Activated naive CD4-positive, alpha-beta T cell (primary cell): ENCODE measurements at regions not wholly inside any gene's neighbourhood (a gene's known extent, or its start where the extent isn't known, plus 50 kb on each side); places are given as distances from the start of the nearest gene placed in this dataset.
"Not testable (repeated sequence)": the region's sequence is repeated elsewhere in the genome, so short reads cannot be mapped to it uniquely, and the experiment has no call there.

Experiments
- DNase-seq, 4 experiments: peaks; one replicate each; lab custom pipeline; 2025; lab: John Stamatoyannopoulos, UW

DNA sequence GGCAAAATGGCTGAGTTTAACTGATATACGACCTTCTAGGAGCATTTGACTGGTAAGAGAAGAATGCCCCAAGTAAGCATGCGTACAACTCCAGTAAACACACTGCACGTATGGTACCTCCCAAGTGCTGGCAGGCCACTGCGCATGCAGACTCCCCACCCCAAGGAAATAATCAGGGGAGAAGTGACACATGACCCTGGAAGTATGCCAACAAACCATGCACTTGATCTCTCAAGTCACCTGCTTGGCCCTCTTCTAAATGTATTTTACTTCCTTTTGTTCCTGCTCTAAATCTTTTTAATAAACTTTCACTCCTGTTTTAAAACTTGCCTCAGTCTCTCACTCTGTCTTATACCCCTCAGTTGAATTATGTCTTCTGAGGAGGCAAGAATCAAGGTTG, 129.8 kb upstream of the COL5A2 start:
- no peak for DNase-seq

DNA sequence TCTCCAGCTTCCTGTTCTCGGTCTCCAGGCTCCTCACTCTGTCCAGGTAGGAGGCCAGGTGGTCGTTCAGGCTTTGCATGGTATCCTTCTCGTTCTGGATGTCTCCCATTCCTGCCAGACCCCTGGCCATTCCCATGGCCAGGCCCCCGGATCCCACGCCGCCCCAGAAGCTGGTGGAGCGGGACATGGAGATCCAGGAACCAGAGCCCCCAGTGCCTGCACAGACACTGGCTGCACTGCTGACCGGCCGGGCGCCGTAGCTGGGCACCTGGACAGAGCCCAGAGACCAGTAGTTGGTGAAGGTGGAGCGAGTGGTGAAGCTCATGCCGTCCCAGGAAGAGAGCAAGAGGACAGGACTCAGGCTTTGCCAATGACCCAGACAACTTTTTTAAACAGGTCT, 129.1 kb upstream of the WDR75 start:
- no peak for DNase-seq

GRCh38 chr2:189312643-189313042, 128.6 kb upstream of the WDR75 start:
- no peak for DNase-seq

- no peak for DNase-seq
Observed at GRCh38 chr2:189318761-189319160, 122.5 kb upstream of the WDR75 start.

GRCh38 chr2:189319424-189319823, 121.8 kb upstream of the WDR75 start:
- not testable (repeated sequence) for DNase-seq

DNA sequence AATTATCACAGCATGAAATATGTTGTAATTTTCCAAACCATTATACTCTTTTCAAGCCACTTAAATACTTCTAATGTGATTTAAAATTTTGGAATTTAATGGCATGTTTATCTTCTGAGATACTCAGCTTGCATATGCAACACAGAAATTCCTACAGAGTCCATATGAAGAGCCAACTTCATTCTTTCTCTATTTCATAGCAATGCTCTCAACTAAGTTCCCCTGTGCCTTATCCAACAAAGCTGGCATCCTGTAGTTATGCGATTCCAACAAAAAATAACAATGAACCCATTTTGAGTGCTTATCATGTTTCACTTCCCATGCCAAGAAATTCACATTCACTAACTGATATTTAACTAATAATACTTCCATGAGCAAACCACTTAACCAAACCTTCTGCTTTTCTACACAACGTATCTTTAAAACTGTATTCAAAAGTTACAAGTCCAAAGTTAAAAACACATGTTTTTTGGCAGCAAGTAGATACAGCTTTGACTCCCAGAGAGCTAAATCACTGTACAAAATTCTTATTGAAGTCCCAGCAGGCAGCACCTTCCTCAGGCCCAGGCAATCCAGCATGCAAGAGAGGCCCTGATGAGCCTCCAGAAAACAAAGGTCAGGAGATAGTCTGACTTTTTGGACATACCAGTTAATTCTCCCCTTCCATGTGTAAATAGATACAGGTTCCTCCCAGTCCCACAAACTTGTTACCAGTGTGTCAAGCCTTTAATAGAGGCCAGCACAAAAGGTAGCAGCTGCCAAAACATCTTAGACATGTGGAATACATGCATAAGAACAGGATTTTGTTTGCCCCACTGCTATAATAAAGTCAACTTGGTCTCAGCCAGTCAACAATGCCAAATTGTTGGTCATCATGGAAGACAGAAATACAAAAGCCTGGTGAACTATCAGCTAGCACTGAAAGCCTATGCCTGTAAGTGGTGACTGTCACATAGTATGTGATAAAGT, 113.1 kb upstream of the WDR75 start:
- DNase-seq, result no peak

DNA sequence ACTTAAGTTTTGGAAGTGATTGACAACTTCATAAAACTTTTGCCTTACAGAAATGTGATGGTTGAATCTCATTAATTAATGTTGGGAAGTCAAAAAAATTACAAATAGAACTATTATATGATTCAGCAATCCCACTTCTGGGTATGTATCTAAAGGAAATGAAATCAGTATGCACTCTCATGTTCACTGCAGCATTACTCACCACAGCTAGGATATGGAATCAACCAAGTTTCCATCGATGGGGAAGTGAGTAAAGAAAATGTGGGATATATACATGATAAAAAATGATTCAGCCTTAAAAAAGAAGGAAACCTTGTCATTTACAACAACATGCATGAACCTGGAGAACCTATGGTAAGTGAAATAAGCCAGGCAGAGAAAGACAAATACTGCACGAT, 112.4 kb upstream of the WDR75 start:
- no peak for DNase-seq

DNA sequence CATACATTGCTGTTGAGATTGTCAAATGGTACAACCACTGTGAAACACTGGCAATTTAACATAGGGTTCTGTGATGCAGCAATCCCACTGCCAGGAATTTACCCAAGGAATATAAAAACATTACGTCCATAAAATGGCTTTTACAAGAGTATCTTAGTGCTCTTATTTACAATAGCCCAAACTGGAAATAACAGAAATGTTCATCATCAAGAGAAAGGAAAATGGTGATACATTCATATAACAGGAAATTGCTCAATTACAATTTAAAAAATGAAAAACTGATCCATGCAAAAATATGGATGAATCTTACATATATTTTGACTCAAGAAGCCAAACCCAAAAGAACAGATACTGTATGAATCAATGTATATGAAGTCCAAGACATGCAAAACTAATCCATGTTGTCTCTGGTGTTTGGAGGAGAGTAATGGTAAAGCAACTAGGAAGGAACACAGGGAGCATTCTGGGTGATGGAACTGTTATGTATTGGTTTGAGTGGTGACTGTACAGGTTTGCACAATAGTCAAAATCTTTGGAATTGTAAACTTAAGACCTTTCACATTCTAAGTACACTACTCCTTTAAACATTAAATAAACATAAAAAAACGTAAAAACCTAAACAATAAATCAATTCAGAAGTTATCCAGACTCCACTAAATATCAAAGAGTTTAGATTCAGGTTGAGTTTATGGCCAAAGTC, 104.8 kb upstream of the WDR75 start:
- DNase-seq, result no peak

GRCh38 chr2:189337656-189338055, 103.6 kb upstream of the WDR75 start:
- no peak for DNase-seq

DNA sequence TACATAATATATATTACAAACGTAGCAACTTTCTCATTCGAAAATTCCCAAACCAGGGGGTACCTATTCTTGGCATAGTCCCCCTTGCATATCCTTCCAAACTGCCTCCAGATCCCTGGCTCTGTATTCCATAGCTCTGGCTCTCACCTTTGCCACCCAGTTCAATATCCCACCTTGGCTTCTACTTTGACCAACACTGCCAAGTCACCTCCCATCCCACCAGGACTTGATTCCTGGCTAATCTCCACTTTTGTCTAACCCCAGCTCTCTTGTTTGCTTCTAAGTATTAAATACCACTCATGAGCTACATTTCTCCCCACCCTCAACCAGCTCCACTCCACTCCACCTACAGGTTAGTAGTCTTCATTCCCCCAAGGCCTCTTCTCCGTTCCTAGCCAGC, 103.2 kb upstream of the WDR75 start:
- no peak for DNase-seq

GRCh38 chr2:189341077-189341476, 100.2 kb upstream of the WDR75 start:
- no peak for DNase-seq

- no peak for DNase-seq
Observed at GRCh38 chr2:189344043-189344442, 97.2 kb upstream of the WDR75 start.

- DNase-seq, result no peak
Observed at GRCh38 chr2:189347540-189347939, 93.7 kb upstream of the WDR75 start.

DNA sequence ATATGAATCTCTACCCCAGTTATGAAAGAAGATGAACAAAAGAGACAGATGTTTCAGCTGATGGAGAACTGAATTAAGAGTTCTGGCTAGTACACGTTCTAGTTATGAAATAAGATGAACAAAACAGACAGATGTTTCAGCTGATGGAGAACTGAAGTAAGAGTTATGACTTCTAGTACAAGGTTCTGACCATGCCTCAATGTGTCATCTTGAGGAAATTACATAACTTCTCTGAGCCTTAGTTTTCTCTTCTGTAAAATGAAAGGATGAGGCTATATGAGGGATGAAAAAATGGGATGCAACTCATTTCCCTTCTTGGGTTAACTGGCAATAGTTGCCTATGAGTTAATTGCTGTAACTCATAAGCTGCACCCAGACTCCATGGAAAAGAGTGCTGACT, 92.9 kb upstream of the WDR75 start:
- no peak for DNase-seq

GRCh38 chr2:189350540-189351209, 90.6 kb upstream of the WDR75 start:
- no peak for DNase-seq

DNA sequence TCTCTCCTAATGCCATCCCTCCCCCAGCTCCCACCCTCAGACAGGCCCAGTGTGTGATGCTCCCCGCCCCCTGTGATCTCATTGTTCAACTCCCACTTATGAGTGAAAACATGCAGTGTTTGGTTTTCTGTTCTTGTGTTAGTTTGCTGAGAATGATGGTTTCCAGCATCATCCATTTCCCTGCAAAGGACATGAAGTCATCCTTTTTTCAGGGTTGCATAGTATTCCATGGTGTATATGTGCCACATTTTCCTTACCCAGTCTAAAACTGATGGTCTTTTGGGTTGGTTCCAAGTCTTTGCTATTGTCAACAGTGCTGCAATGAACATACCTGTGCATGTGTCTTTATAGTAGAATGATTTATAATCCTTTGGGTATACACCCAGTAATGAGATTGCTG, 89.3 kb upstream of the WDR75 start:
- not testable (repeated sequence) for DNase-seq

GRCh38 chr2:189357375-189357774, 83.9 kb upstream of the WDR75 start:
- DNase-seq, result not testable (repeated sequence)

- DNase-seq, result no peak
Observed at GRCh38 chr2:189360861-189361260, 80.4 kb upstream of the WDR75 start.

- DNase-seq, result no peak
Observed at GRCh38 chr2:189362283-189362682, 79.0 kb upstream of the WDR75 start.

- DNase-seq, result no peak
Observed at GRCh38 chr2:189363559-189363958, 77.7 kb upstream of the WDR75 start.

DNA sequence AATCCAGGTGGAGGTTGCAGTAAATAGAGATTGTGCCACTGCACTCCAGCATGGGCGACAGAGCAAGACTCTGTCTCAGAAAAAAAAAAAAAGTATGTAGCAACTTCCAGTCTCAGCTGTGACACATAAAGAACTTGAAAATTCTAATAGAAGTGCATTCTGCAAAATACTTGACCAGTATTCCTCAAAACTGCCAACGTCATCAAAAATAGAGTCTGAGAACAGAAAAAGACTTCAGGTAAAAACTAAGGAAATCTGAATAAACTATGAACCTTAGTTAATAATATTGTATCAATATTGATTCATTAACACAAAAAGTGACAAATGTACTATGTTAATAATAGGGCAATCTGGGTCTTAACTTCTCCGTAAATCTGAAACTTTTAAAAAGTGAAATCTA, 76.7 kb upstream of the WDR75 start:
- DNase-seq, result no peak

DNA sequence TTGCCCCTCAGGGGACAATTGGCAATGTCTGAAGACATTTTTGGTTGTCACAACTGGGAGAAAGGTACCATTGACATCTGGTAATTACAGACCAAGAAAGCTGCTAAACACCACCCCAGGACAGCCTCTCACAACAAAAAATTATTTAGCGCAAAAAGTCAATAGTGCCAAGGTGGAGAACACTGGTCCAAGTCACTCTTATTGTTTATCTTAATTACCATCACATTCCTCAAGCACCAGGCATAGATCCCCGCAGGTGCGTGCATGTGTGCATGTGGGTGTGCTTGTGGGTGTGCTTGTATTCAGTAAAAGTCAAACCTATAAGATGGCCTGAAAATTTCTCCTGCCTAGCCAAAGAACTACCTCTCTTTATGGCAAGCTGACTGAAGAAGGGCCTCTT, 74.9 kb upstream of the WDR75 start:
- no peak for DNase-seq

DNA sequence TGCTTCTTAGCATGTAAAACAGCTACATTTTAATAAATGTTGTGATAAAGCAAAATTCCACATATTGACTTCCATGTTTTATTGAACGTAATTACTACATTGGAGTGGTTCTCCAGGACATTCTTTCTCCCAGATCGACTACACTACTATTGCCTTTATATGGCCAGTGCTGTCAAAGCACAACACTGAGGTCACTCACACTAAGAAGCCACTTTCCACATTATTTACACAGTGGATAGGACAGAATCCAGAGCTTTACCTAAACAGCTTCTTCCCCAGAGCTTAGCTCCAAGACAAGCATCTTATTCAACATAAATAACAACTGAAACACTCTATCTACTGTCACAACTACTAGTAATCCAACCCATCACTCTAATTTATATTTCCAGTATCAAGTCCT, 73.9 kb upstream of the WDR75 start:
- DNase-seq, result no peak
